ENCODE measurements at regions not wholly inside any gene's neighbourhood (a gene's known extent, or its start where the extent isn't known, plus 50 kb on each side); places are given as distances from the start of the nearest gene placed in this dataset.

- no peak overlapping the region for H3K4me2 ChIP-seq (ENCODE audit: low read depth, low read length)
- H3K9me3 ChIP-seq (ENCODE audit: low read length): no peaks in the 10 kb centered on the region
- no TSS peak for BruUV-seq (replicated peaks)
- H3K4me3 ChIP-seq (replicated peaks in 1 of 3; ENCODE audit: insufficient read depth in 1 of 3, low read depth in 2 of 3, low read length in 3 of 3): no peak overlapping the region
- 21% methylated on average over 2 of the region's 2 CpGs for WGBS (ENCODE audit: low lambda C conversion rate)
- H3K27ac ChIP-seq (ENCODE audit: extremely low read length, insufficient read depth, low read length): no peak overlapping the region
- in situ Hi-C loops (cut with HindIII; ENCODE audit: extremely low pct_ligation_motif_present, low pct_unique_long_range_greater_than_20kb) (no loop called here), intact Hi-C loops (cut with micrococcal nuclease; ENCODE audit: unreplicated experiment) (no loop called here)
- H3K9ac ChIP-seq (ENCODE audit: insufficient read depth, low read depth, low read length): no peak overlapping the region
- no peaks in the 10 kb centered on the region for H3K4me1 ChIP-seq (ENCODE audit: insufficient read depth, low read length)
- H4K20me1 ChIP-seq (ENCODE audit: insufficient read depth, low read length): no peaks in the 10 kb centered on the region
- H3K36me3 ChIP-seq (replicated peaks in 1 of 2; ENCODE audit: control insufficient read depth in 1 of 2, insufficient read depth in 2 of 2, low read length in 2 of 2): no peaks in the 10 kb centered on the region
- CTCF ChIA-PET (ENCODE audit: low intra/inter-chr PET ratio, low total read pairs): no interaction called here
- no peak for DNase-seq (ENCODE audit: low spot score)
- POLR2A ChIA-PET: no interaction called here
- no peak overlapping the region for H2AFZ ChIP-seq (ENCODE audit: low read length)
- ATAC-seq: no peak
- no peak for FAIRE-seq
- TF ChIP-seq KDM4B (CRISPR knock-in tag; IDR thresholded peaks at IDR 0.05) (no peak), MTF1 (CRISPR knock-in tag; IDR thresholded peaks at IDR 0.05) (no peak), ZNF354B (CRISPR knock-in tag; IDR thresholded peaks at IDR 0.05) (no peak), RARA (CRISPR knock-in tag; IDR thresholded peaks at IDR 0.05) (no peak), ZNF260 (CRISPR knock-in tag; IDR thresholded peaks at IDR 0.05; ENCODE audit: borderline replicate concordance, low read depth) (no peak), AKAP8 (CRISPR knock-in tag; IDR thresholded peaks at IDR 0.05) (no peak), KLF15 (CRISPR knock-in tag; IDR thresholded peaks at IDR 0.05; ENCODE audit: borderline replicate concordance) (no peak), ZMAT5 (CRISPR knock-in tag; IDR thresholded peaks at IDR 0.05; ENCODE audit: borderline replicate concordance, low read depth) (no peak), UBTF (CRISPR knock-in tag; IDR thresholded peaks at IDR 0.05) (no peak), SYNCRIP (IDR thresholded peaks at IDR 0.05; ENCODE audit: insufficient read depth, low read depth, low read length) (no peak), ZNF33B (CRISPR knock-in tag; IDR thresholded peaks at IDR 0.05) (no peak), ISX (CRISPR knock-in tag; conservative IDR thresholded peaks at IDR 0.05) (no peak)
- H3K79me2 ChIP-seq (ENCODE audit: insufficient read depth, low read length): no peaks in the 10 kb centered on the region
- no peaks in the 10 kb centered on the region for H3K27me3 ChIP-seq (ENCODE audit: control insufficient read depth in 1 of 2, insufficient read depth in 2 of 2, low read length in 2 of 2)
Measured at GRCh38 chr3:27905625-27906024, 183.5 kb upstream of the EOMES start.

All from HepG2 (cell line).